ENCODE measurements at regions not wholly inside any gene's neighbourhood (a gene's known extent, or its start where the extent isn't known, plus 50 kb on each side); places are given as distances from the start of the nearest gene placed in this dataset.

GRCh38 chr6:164356814-164357213 lies 942.3 kb downstream of the QKI start:
- TF ChIP-seq POLR2A (IDR thresholded peaks at IDR 0.05) (no peak), CTCF (IDR thresholded peaks at IDR 0.05) (no peak)
